Hepatocyte (in vitro differentiated cells): ENCODE measurements at regions not wholly inside any gene's neighbourhood (a gene's known extent, or its start where the extent isn't known, plus 50 kb on each side); places are given as distances from the start of the nearest gene placed in this dataset.

Experiments
- DNase-seq: peaks from one replicate; pipeline ENCODE4 v3.0.0-alpha.2; 2016; ENCODE audit warnings: low spot score
- H2AFZ ChIP-seq: fragments of 200-600 bp; sonication (generic); 2 replicates; pipeline ENCODE4 v1.6.0; 2016; ENCODE audit warnings: antibody characterized with exemption, mild to moderate bottlenecking
- H3K27ac ChIP-seq: fragments of 200-600 bp; sonication (generic); 2 replicates; pipeline ENCODE4 v1.5.1; 2016; ENCODE audit warnings: mild to moderate bottlenecking
- H3K27me3 ChIP-seq: fragments of 200-600 bp; sonication (generic); 2 replicates; pipeline ENCODE4 v1.6.1; 2016
- H3K36me3 ChIP-seq: fragments of 200-600 bp; sonication (generic); replicated peaks from 2 replicates; pipeline ENCODE4 v1.5.1; 2016; ENCODE audit warnings: low read depth; ENCODE audit not compliant: insufficient read depth
- H3K4me1 ChIP-seq: fragments of 200-600 bp; sonication (generic); 2 replicates; pipeline ENCODE4 v1.5.1; 2016; ENCODE audit warnings: mild to moderate bottlenecking, moderate library complexity; ENCODE audit not compliant: insufficient read depth
- H3K4me2 ChIP-seq: fragments of 200-600 bp; sonication (generic); 2 replicates; pipeline ENCODE4 v1.6.0; 2016
- H3K4me3 ChIP-seq: fragments of 200-600 bp; sonication (generic); 2 replicates; pipeline ENCODE4 v1.5.1; 2016; ENCODE audit warnings: mild to moderate bottlenecking
- H3K79me2 ChIP-seq: fragments of 200-600 bp; sonication (generic); 2 replicates; pipeline ENCODE4 v1.6.0; 2017; ENCODE audit warnings: mild to moderate bottlenecking
- H3K9me2 ChIP-seq: fragments of 200-600 bp; sonication (generic); replicated peaks from 2 replicates; pipeline ENCODE4 v1.6.0; 2017; ENCODE audit warnings: mild to moderate bottlenecking; ENCODE audit not compliant: insufficient read depth
- H3K9me3 ChIP-seq: fragments of 200-600 bp; sonication (generic); 2 replicates; pipeline ENCODE4 v1.5.1; 2016; ENCODE audit warnings: low read depth, mild to moderate bottlenecking
- H4K20me1 ChIP-seq: fragments of 200-600 bp; sonication (generic); 2 replicates; pipeline ENCODE4 v1.6.0; 2016; ENCODE audit warnings: mild to moderate bottlenecking; ENCODE audit not compliant: insufficient read depth, poor library complexity, severe bottlenecking
- CTCF ChIP-seq: fragments of 200-600 bp; sonication (generic); IDR thresholded peaks from 2 replicates; pipeline ENCODE4 v1.5.1; 2016; ENCODE audit warnings: antibody characterized with exemption, mild to moderate bottlenecking; ENCODE audit not compliant: poor library complexity
- EZH2 ChIP-seq: fragments of 200-600 bp; sonication (generic); IDR thresholded peaks from 2 replicates; pipeline ENCODE4 v1.6.1; 2016; ENCODE audit warnings: antibody characterized with exemption, mild to moderate bottlenecking, borderline replicate concordance
- EZH2phosphoT487 ChIP-seq: fragments of 200-600 bp; sonication (generic); IDR thresholded peaks from one replicate; pipeline ENCODE4 v1.6.1; 2018; ENCODE audit warnings: antibody characterized with exemption, mild to moderate bottlenecking, low read depth, moderate library complexity; ENCODE audit not compliant: unreplicated experiment, severe bottlenecking
- WGBS: methylation state at CpG from one replicate; pipeline ENCODE4 v1.1.6; 2016; ENCODE audit warnings: low lambda C conversion rate; ENCODE audit errors: missing lambda C conversion rate; 5-methylcytosine and 5-hydroxymethylcytosine counted together

- DNase-seq, result no peak
- no peak overlapping the region for H3K27ac ChIP-seq
- no peaks in the 10 kb centered on the region for H3K79me2 ChIP-seq
- H3K27me3 ChIP-seq, result no peaks in the 10 kb centered on the region
- no peak overlapping the region for H2AFZ ChIP-seq
- TF ChIP-seq EZH2phosphoT487, result no peak
- no peaks in the 10 kb centered on the region for H3K9me2 ChIP-seq
- no peaks in the 10 kb centered on the region for H3K36me3 ChIP-seq
- no peaks in the 10 kb centered on the region for H3K9me3 ChIP-seq
- no peak overlapping the region for H3K4me2 ChIP-seq
- 59% methylated on average over 2 of the region's 2 CpGs for WGBS
- H3K4me1 ChIP-seq, result no peaks in the 10 kb centered on the region
- no peak overlapping the region for H3K4me3 ChIP-seq
- no peaks in the 10 kb centered on the region for H4K20me1 ChIP-seq
Measured at GRCh38 chr1:170460414-170461155, 71.4 kb upstream of the GORAB start.

GRCh38 chr1:170461291-170461747 is 70.6 kb upstream of the GORAB start:
- H3K4me2 ChIP-seq, result no peak overlapping the region
- no peaks in the 10 kb centered on the region for H3K4me1 ChIP-seq
- H3K9me2 ChIP-seq, result no peaks in the 10 kb centered on the region
- DNase-seq, result no peak
- no peak overlapping the region for H2AFZ ChIP-seq
- no peaks in the 10 kb centered on the region for H3K79me2 ChIP-seq
- H4K20me1 ChIP-seq, result no peaks in the 10 kb centered on the region
- no peak for TF ChIP-seq EZH2
- no peak for TF ChIP-seq CTCF
- no peak for TF ChIP-seq EZH2phosphoT487
- no peak overlapping the region for H3K4me3 ChIP-seq
- WGBS, result 96% methylated on average over 1 of the region's 1 CpG
- H3K27me3 ChIP-seq, result no peaks in the 10 kb centered on the region
- H3K36me3 ChIP-seq, result no peaks in the 10 kb centered on the region
- H3K27ac ChIP-seq, result no peak overlapping the region
- no peaks in the 10 kb centered on the region for H3K9me3 ChIP-seq

- H3K27ac ChIP-seq, result no peak overlapping the region
- H4K20me1 ChIP-seq, result no peaks in the 10 kb centered on the region
- H3K4me2 ChIP-seq, result no peak overlapping the region
Measured at GRCh38 chr1:170461762-170462384, 70.1 kb upstream of the GORAB start.

More at GRCh38 chr1:170461762-170462384, 70.1 kb upstream of the GORAB start:
- Histone ChIP-seq H3K27me3 (no peaks in the 10 kb centered on the region), H2AFZ (no peak overlapping the region), H3K9me2 (no peaks in the 10 kb centered on the region), H3K36me3 (no peaks in the 10 kb centered on the region), H3K79me2 (no peaks in the 10 kb centered on the region), H3K4me3 (no peak overlapping the region), H3K9me3 (no peaks in the 10 kb centered on the region), H3K4me1 (no peaks in the 10 kb centered on the region)
- DNase-seq, result no peak
- 91% methylated on average over 4 of the region's 4 CpGs for WGBS
- TF ChIP-seq CTCF, result no peak
- TF ChIP-seq EZH2, result no peak
- TF ChIP-seq EZH2phosphoT487, result no peak
